ENCODE measurements at regions not wholly inside any gene's neighbourhood (a gene's known extent, or its start where the extent isn't known, plus 50 kb on each side); places are given as distances from the start of the nearest gene placed in this dataset.

GRCh38 chr6:4371207-4371921 is 236.0 kb upstream of the ECI2 start:
- peak overlapping the region; percentile 75 to 88 (median 82) for H3K27ac ChIP-seq

DNA sequence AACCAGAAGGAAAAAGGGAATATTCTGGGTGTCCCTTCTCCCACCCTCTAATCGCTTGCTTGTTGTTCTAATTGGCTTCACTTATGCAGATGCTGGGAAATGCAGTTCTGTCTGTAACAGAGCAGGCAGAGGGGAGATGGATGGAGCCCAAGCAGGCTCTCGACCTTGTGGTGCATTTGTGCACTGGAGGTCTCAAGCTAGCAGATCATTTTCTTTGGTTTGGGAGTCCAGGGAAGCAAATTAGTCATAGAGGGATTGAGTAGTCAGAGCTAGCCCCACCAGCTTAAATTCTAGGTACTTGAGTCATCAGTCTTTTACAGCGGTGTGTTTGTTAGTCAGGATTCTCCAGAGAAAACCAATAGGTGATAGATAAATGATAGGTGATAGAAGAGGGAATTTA is 234.7 kb upstream of the ECI2 start:
- Histone ChIP-seq H3K9me3 (no peaks in the 10 kb centered on the region), H3K36me3 (no peaks in the 10 kb centered on the region), H3K4me3 (no peak overlapping the region), H3K4me1 (peaks cover 5 to 49% (median 32%) of the 10 kb centered on the region in 9 donors), H3K27ac (peak overlapping the region in 9 of 10 donors; percentile 22 to 88 (median 79)), H3K27me3 (no peaks in the 10 kb centered on the region)
- ATAC-seq, result no peak
- intact Hi-C loops (cut with DNase I), result loop anchor here in 1 of 10 donors (5.0 kb wide), 1 partner anchor 932 kb away; no protein-coding TSS in a partner anchor
- no peak for DNase-seq
- TF ChIP-seq, protein P1, sequence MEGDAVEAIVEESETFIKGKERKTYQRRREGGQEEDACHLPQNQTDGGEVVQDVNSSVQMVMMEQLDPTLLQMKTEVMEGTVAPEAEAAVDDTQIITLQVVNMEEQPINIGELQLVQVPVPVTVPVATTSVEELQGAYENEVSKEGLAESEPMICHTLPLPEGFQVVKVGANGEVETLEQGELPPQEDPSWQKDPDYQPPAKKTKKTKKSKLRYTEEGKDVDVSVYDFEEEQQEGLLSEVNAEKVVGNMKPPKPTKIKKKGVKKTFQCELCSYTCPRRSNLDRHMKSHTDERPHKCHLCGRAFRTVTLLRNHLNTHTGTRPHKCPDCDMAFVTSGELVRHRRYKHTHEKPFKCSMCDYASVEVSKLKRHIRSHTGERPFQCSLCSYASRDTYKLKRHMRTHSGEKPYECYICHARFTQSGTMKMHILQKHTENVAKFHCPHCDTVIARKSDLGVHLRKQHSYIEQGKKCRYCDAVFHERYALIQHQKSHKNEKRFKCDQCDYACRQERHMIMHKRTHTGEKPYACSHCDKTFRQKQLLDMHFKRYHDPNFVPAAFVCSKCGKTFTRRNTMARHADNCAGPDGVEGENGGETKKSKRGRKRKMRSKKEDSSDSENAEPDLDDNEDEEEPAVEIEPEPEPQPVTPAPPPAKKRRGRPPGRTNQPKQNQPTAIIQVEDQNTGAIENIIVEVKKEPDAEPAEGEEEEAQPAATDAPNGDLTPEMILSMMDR (IDR thresholded peaks at IDR 0.05), result no peak
- WGBS, 2 donors, result 49 to 57% methylated on average over 3 of the region's 3 CpGs

More at GRCh38 chr6:4371207-4371921, 236.0 kb upstream of the ECI2 start:
- no peaks in the 10 kb centered on the region for H3K27me3 ChIP-seq
- H3K4me1 ChIP-seq, result peaks cover 5 to 42% (median 32%) of the 10 kb centered on the region in 9 donors
- no peaks in the 10 kb centered on the region for H3K9me3 ChIP-seq
- ATAC-seq (peak; percentile 86 to 96 (median 95)), DNase-seq (peak; percentile 72 to 87)
- TF ChIP-seq, protein P1 (IDR thresholded peaks at IDR 0.05), result no peak
- no peaks in the 10 kb centered on the region for H3K36me3 ChIP-seq
- H3K4me3 ChIP-seq, result no peak overlapping the region
- WGBS, 2 donors, result 19 to 29% methylated on average over 10 of the region's 10 CpGs
- intact Hi-C loops (cut with DNase I), result loop anchor here in 1 of 10 donors (5.0 kb wide), 1 partner anchor 931 kb away; no protein-coding TSS in a partner anchor

GRCh38 chr6:4369616-4370015 is 234.2 kb upstream of the ECI2 start:
- peak; percentile 46 to 74 (median 56) for ATAC-seq
- H3K4me3 ChIP-seq, result no peak overlapping the region
- 40 to 49% methylated on average over 4 of the region's 4 CpGs for WGBS, 2 donors
- H3K27me3 ChIP-seq, result no peaks in the 10 kb centered on the region
- peak in 1 of 2 donors; percentile 54 for DNase-seq
- no peaks in the 10 kb centered on the region for H3K9me3 ChIP-seq
- TF ChIP-seq, protein P1 (IDR thresholded peaks at IDR 0.05), result no peak
- peak overlapping the region in 9 of 10 donors; percentile 55 to 88 (median 79) for H3K27ac ChIP-seq
- H3K4me1 ChIP-seq, result peaks cover 5 to 49% (median 32%) of the 10 kb centered on the region in 9 donors
- intact Hi-C loops (cut with DNase I), result loop anchor here in 2 of 10 donors (1.0 to 5.0 kb wide), 2 partner anchors 11 to 933 kb away; no protein-coding TSS in a partner anchor
- H3K36me3 ChIP-seq, result no peaks in the 10 kb centered on the region

DNA sequence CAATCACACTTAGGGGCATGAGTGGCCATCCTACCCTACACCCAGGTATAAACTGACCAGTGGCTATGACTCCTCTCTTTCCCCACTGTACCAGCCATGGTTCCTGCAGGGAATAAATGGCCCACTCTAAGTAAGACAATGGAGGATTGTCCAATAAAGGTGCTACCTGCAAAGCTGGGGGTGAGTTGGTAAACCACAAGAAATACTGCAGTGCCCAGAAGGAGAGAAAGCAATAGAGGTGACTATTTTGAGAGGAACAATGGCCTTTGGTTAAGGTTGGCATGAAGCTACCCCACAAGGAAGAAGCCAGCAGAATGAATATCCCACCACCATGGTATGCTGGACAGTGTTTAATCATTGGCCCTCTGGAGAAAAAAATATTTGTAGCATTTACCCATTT is 233.3 kb upstream of the ECI2 start:
- intact Hi-C loops (cut with DNase I), result loop anchor here in 1 of 10 donors (1.0 kb wide), 1 partner anchor 10 kb away; no protein-coding TSS in a partner anchor
- H3K27ac ChIP-seq, result peak overlapping the region in 7 of 10 donors; percentile 72 to 88 (median 83)
- H3K36me3 ChIP-seq, result no peaks in the 10 kb centered on the region
- DNase-seq (no peak), ATAC-seq (no peak)
- H3K4me3 ChIP-seq, result no peak overlapping the region
- peaks cover 5 to 49% (median 30%) of the 10 kb centered on the region in 9 donors for H3K4me1 ChIP-seq
- H3K9me3 ChIP-seq, result no peaks in the 10 kb centered on the region
- H3K27me3 ChIP-seq, result no peaks in the 10 kb centered on the region
- TF ChIP-seq, protein P1 (IDR thresholded peaks at IDR 0.05), result no peak

Measured in heart right ventricle (tissue), 16 donors.